ENCODE measurements at regions not wholly inside any gene's neighbourhood (a gene's known extent, or its start where the extent isn't known, plus 50 kb on each side); places are given as distances from the start of the nearest gene placed in this dataset.

DNA sequence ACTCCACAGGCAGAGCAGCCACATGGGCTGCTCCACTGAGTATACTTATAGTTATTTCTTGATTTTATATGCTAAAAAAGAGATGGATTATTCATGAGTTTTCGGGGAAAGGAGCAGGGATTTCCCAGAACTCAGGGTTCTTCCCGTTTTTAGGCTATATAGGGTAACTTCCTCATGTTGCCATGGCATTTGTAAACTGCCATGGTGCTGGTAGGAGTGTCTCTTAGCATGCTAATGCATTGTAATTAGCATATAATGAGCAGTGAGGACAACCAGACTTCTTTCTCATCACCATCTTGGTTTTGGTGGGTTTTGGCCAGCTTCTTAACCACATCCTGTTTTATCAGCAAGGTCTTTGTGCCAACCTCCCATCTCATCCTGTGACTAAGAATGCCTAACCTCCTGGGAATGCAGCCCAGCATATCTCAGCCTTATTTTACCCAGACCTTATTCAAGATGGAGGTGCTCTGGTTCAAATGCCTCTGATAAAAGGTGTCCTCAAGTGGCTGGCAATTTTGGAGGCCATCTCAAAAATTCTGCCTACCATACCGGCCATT, 213.0 kb upstream of the VEGFC start:
- peaks cover 84% of the 10 kb centered on the region for H3K4me1 Mint-ChIP-seq (ENCODE audit: low read depth)
- TF ChIP-seq, protein P1, sequence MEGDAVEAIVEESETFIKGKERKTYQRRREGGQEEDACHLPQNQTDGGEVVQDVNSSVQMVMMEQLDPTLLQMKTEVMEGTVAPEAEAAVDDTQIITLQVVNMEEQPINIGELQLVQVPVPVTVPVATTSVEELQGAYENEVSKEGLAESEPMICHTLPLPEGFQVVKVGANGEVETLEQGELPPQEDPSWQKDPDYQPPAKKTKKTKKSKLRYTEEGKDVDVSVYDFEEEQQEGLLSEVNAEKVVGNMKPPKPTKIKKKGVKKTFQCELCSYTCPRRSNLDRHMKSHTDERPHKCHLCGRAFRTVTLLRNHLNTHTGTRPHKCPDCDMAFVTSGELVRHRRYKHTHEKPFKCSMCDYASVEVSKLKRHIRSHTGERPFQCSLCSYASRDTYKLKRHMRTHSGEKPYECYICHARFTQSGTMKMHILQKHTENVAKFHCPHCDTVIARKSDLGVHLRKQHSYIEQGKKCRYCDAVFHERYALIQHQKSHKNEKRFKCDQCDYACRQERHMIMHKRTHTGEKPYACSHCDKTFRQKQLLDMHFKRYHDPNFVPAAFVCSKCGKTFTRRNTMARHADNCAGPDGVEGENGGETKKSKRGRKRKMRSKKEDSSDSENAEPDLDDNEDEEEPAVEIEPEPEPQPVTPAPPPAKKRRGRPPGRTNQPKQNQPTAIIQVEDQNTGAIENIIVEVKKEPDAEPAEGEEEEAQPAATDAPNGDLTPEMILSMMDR (IDR thresholded peaks at IDR 0.05), result no peak
- H3K27me3 Mint-ChIP-seq (ENCODE audit: insufficient read depth), result no peaks in the 10 kb centered on the region; the same call in 1 of the 2 replicates
- H3K9me3 Mint-ChIP-seq, result peaks cover 6% of the 10 kb centered on the region; the same call in 1 of the 2 replicates
- H3K27ac Mint-ChIP-seq, result peak overlapping the region; percentile 96
- H3K4me3 Mint-ChIP-seq, result no peak overlapping the region; the same call in 1 of the 2 replicates
- H3K36me3 Mint-ChIP-seq (ENCODE audit: low read depth), result peaks cover 16% of the 10 kb centered on the region
- DNase-seq, result peak; percentile 97

DNA sequence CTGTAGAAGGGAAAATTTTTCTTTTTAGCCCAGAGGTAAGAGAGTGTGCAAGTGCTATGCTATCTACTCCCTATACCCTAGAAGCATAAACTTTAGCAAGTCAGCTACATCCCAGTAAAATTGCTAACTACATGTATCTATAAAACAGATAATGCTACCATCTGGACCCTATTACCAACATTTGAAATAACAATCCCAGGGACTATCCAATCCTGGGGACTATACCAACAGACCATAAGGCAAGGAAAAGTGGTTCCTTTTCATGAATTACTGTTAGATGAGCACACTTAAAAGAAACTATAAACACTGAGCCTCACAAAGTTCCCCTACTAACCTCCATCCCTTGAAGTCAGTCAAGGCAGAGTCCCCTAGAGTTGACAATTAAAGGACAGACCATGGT, 213.6 kb upstream of the VEGFC start:
- H3K4me1 Mint-ChIP-seq (ENCODE audit: low read depth), result peaks cover 79% of the 10 kb centered on the region
- H3K4me3 Mint-ChIP-seq, result no peak overlapping the region
- peak overlapping the region; percentile 96 for H3K27ac Mint-ChIP-seq
- H3K9me3 Mint-ChIP-seq, result peaks cover 8% of the 10 kb centered on the region; the same call in 1 of the 2 replicates
- no peaks in the 10 kb centered on the region; the same call in 1 of the 2 replicates for H3K27me3 Mint-ChIP-seq (ENCODE audit: insufficient read depth)
- peaks cover 18% of the 10 kb centered on the region for H3K36me3 Mint-ChIP-seq (ENCODE audit: low read depth)
- TF ChIP-seq, protein P1 (IDR thresholded peaks at IDR 0.05), result no peak
- DNase-seq, result no peak

DNA sequence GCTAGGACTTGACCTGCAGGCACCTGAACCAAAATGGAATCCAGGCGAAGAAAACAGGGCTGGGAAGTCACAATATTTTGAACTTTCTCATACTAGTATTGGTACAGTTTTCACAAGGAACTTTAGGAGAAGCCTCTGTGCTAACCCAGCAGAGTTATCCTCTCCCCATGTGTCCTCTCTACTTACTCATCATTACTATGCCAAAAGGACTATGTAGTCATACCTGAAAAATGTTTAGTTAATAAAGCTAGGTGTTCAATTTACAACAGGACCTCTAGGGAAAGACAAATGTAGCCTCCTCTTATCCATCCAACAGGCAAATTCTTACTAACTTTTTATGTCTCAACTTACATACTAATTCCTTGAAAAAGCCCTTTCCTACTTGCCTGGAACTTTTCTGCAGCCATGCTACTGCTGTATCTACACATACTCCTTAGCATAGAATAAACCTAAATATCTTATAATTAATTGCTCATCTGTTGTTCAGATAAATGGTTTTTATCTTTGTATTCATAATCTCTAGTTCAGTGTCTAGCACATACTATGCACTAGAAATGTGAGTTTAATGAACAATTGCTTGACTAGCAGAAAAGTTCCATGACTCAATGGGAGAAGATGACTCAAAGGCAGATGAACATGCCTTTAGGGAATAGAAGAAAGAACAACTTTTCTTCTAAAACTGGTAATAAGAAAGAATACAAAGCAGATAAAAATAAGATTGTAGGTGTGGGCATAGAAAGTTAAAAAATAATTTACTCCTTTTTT, 215.5 kb upstream of the VEGFC start:
- TF ChIP-seq, protein P1 (IDR thresholded peaks at IDR 0.05), result no peak
- Mint-ChIP-seq H3K27me3 (ENCODE audit: insufficient read depth) (no peaks in the 10 kb centered on the region; the same call in 1 of the 2 replicates), H3K4me3 (peak overlapping the region; percentile 71), H3K36me3 (ENCODE audit: low read depth) (peaks cover 30% of the 10 kb centered on the region), H3K27ac (peak overlapping the region; percentile 89), H3K9me3 (peaks cover 27% of the 10 kb centered on the region), H3K4me1 (ENCODE audit: low read depth) (peaks cover 79% of the 10 kb centered on the region)
- peak; percentile 80 for DNase-seq

DNA sequence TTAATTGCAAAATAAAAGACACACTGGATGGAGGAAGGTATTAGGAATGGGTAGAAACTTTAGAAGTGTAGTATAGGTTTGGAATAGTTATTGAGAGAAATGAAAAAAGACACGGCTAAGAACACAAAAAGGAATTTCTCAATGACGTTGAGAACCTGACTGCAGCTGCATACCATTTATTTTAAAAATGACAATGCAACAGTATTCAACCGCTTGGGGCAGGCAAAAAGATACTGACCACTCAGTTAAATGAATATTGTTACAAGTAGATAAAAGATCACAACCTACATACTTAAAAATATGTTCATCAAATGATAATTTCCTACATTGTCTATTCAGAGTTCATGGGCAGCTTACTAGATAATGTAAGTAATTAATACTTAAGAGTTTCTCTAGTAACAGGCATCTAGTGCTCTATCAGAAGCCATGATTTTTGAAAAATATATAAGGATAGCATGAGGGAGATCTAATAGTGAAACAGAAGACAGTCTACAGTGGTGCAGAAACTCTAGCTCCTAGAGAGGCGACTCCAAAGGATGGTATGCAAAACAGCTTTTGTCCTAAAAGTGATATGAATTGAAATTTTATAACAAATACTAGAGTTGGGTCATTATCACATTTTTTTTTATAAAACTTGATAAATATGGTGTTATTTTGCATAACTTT, 216.2 kb upstream of the VEGFC start:
- Mint-ChIP-seq H3K4me3 (peak overlapping the region; percentile 71), H3K27ac (peak overlapping the region; percentile 89)
- no peak for DNase-seq

DNA sequence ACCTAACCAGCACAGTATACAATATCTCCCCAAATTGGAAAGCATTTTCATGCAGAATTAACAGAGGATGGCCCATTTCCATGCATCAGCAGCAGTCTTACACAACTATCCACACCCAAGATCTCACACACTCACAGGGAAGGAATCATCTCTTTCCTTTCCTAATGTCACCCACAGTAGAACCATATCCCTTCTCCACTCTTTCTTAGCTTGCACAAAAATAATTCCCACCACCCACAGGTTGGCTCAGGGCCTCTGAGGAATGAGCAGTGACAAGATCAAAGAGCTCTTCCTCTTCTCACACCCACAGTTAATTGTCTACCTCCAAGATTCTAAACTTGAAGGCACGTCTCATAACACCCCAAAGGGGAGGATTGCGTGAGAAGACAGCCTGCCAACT, 217.7 kb upstream of the VEGFC start:
- peaks cover 30% of the 10 kb centered on the region for H3K36me3 Mint-ChIP-seq (ENCODE audit: low read depth)
- no peak for DNase-seq
- no peaks in the 10 kb centered on the region; the same call in 1 of the 2 replicates for H3K27me3 Mint-ChIP-seq (ENCODE audit: insufficient read depth)
- peak overlapping the region; percentile 89 for H3K27ac Mint-ChIP-seq
- TF ChIP-seq, protein P1 (IDR thresholded peaks at IDR 0.05), result no peak
- H3K4me1 Mint-ChIP-seq (ENCODE audit: low read depth), result peaks cover 75% of the 10 kb centered on the region
- peaks cover 38% of the 10 kb centered on the region for H3K9me3 Mint-ChIP-seq
- H3K4me3 Mint-ChIP-seq, result peak overlapping the region; percentile 71

More for the DNA sequence above, 216.2 kb upstream of the VEGFC start:
- peaks cover 33% of the 10 kb centered on the region for H3K9me3 Mint-ChIP-seq
- TF ChIP-seq, protein P1 (IDR thresholded peaks at IDR 0.05), result no peak; the same call in 1 of the 2 replicates
- peaks cover 79% of the 10 kb centered on the region for H3K4me1 Mint-ChIP-seq (ENCODE audit: low read depth)
- no peaks in the 10 kb centered on the region; the same call in 1 of the 2 replicates for H3K27me3 Mint-ChIP-seq (ENCODE audit: insufficient read depth)
- peaks cover 31% of the 10 kb centered on the region for H3K36me3 Mint-ChIP-seq (ENCODE audit: low read depth)

Data from HFFc6 (cell line).